D721Med (cell line): ENCODE measurements at regions not wholly inside any gene's neighbourhood (a gene's known extent, or its start where the extent isn't known, plus 50 kb on each side); places are given as distances from the start of the nearest gene placed in this dataset.
"Not testable (repeated sequence)": the region's sequence is repeated elsewhere in the genome, so short reads cannot be mapped to it uniquely, and the experiment has no call there.

ENCODE experiments used
- DNase-seq: peaks from one replicate; pipeline ENCODE4 v3.0.0; 2011; ENCODE audit warnings: low spot score; ENCODE audit not compliant: insufficient read length
- FAIRE-seq: peaks from 2 replicates; lab custom pipeline; 2011; peaks lifted over from hg19 to GRCh38; lab: Jason Lieb, UNC
- TF ChIP-seq, protein P1 (sequence below): IDR thresholded peaks from 2 replicates; pipeline ENCODE4 v1.5.1; 2012; ENCODE audit warnings: mild to moderate bottlenecking, control low read depth; ENCODE audit not compliant: insufficient read depth; ENCODE audit errors: missing control alignments

GRCh38 chr10:37067576-37067975, 57.8 kb upstream of the ANKRD30A start:
- FAIRE-seq: no peak
- no peak for DNase-seq
- TF ChIP-seq, protein P1, sequence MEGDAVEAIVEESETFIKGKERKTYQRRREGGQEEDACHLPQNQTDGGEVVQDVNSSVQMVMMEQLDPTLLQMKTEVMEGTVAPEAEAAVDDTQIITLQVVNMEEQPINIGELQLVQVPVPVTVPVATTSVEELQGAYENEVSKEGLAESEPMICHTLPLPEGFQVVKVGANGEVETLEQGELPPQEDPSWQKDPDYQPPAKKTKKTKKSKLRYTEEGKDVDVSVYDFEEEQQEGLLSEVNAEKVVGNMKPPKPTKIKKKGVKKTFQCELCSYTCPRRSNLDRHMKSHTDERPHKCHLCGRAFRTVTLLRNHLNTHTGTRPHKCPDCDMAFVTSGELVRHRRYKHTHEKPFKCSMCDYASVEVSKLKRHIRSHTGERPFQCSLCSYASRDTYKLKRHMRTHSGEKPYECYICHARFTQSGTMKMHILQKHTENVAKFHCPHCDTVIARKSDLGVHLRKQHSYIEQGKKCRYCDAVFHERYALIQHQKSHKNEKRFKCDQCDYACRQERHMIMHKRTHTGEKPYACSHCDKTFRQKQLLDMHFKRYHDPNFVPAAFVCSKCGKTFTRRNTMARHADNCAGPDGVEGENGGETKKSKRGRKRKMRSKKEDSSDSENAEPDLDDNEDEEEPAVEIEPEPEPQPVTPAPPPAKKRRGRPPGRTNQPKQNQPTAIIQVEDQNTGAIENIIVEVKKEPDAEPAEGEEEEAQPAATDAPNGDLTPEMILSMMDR: no peak

DNA sequence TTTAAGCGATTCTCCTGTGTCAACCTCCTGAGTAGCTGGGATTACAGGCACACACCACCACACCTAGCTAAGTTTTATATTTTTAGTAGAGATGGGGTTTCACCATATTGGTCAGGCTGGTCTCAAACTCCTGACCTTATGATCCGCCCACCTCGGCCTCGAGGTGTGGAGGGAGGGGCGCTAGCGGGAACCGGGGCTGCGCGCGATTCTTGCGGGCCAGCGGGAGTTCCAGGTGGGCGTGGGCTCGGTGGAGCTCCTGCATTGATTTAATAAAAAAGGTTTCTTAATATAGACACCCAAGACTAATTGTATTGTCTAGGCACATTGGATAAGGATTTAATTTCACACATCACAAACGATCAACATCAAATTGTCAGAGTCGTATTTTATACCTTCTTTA, 63.1 kb upstream of the ANKRD30A start:
- not testable (repeated sequence) for DNase-seq, FAIRE-seq

DNA sequence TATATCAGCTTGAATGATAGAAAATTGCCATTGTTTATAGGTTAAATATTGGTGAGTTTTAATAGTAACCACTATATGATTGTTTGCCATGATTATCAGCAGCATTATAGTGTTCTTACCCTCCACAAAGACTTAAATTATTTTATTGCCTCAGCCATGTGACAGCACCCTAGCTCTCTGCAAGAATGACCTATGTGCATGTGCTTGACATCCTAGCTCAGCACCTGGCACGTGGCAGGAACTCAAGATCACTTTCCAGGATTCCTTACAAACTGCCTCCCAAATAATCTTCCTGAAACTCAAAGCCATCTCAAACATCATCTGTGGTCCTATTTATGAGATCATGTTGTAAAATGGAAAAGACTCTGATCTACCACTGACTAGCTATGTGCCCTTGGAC, 68.1 kb upstream of the ANKRD30A start:
- FAIRE-seq: no peak
- TF ChIP-seq, protein P1: no peak
- DNase-seq: no peak

GRCh38 chr10:37053476-37053875, 71.9 kb upstream of the ANKRD30A start:
- no peak for FAIRE-seq
- TF ChIP-seq, protein P1: no peak
- no peak for DNase-seq

DNA sequence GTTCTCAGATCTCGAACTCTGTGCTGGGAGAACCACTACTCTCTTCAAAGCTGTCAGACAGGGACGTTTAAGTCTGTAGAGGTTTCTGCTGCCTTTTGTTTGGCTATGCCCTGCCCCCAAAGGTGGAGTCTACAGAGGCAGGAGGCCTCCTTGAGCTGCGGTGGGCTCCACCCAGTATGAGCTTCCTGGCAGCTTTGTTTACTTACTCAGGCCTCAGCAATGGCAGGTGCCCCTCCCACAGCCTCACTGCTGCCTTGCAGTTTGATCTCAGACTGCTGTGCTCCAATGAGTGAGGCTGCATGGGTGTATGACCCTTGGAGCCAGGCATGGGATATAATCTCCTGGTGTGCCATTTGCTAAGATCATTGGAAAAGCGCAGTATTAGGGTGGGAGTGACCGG, 75.4 kb upstream of the ANKRD30A start:
- not testable (repeated sequence) for FAIRE-seq, DNase-seq

- not testable (repeated sequence) for FAIRE-seq
Measured at GRCh38 chr10:37044319-37044718, 81.1 kb upstream of the ANKRD30A start.

GRCh38 chr10:37035853-37036252, 89.5 kb upstream of the ANKRD30A start:
- TF ChIP-seq, protein P1: no peak
- DNase-seq (no peak), FAIRE-seq (no peak)

More at GRCh38 chr10:37044319-37044718, 81.1 kb upstream of the ANKRD30A start:
- not testable (repeated sequence) for DNase-seq

- DNase-seq (no peak), FAIRE-seq (no peak)
- TF ChIP-seq, protein P1: no peak
Measured at GRCh38 chr10:37015498-37015897, 109.9 kb upstream of the ANKRD30A start.

GRCh38 chr10:37010741-37011140, 114.7 kb upstream of the ANKRD30A start:
- TF ChIP-seq, protein P1: no peak
- FAIRE-seq: no peak
- no peak for DNase-seq

DNA sequence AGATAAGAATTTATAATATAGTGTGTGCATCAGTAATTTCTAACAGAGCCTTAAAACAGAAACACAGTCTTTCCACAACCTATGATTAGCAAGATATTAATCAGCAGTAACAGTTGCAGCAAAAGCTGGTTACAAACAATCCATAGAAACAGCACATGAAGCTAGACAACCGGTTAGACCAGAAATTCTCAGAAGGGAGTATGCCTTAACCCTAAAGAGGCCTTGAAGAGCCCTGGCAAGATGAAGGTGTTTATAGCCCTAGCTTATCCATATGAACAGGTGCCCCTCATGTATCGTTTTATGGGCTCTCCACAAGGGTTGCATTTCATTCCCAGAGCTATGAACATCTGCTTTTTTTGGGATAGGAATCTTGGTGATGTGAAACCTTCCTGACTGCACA, 117.1 kb upstream of the ANKRD30A start:
- not testable (repeated sequence) for FAIRE-seq, DNase-seq
